ENCODE measurements at regions not wholly inside any gene's neighbourhood (a gene's known extent, or its start where the extent isn't known, plus 50 kb on each side); places are given as distances from the start of the nearest gene placed in this dataset.

- Histone ChIP-seq H3K4me2 (ENCODE audit: insufficient read depth, low read length) (no peak overlapping the region), H3K4me1 (replicated peaks in 1 of 2; ENCODE audit: control insufficient read depth in 2 of 2, insufficient read depth in 2 of 2, low read length in 2 of 2) (no peaks in the 10 kb centered on the region), H2AFZ (ENCODE audit: low read depth, low read length) (no peak overlapping the region), H3K4me3 (no peak overlapping the region), H3K36me3 (ENCODE audit: control insufficient read depth, insufficient read depth, low read length) (no peaks in the 10 kb centered on the region), H4K20me1 (replicated peaks; ENCODE audit: control insufficient read depth, insufficient read depth, low read length) (no peaks in the 10 kb centered on the region; the same call in 1 of the 2 replicates), H3K9me3 (replicated peaks; ENCODE audit: control insufficient read depth, insufficient read depth, low read depth, low read length) (no peaks in the 10 kb centered on the region), H3K27me3 (ENCODE audit: control insufficient read depth in 2 of 2, insufficient read depth in 2 of 2, low read length in 2 of 2) (peaks cover 0 to 36% of the 10 kb centered on the region in 2 experiments; a peak in 2 of 5 replicates), H3K27ac (ENCODE audit: extremely low read depth, low read depth, low read length) (no peak overlapping the region), H3K9ac (ENCODE audit: insufficient read depth in 1 of 2, low read depth in 2 of 2, low read length in 2 of 2) (no peak overlapping the region), H3K79me2 (ENCODE audit: control insufficient read depth, insufficient read depth, low read length) (no peaks in the 10 kb centered on the region), H3K9me1 (ENCODE audit: control insufficient read depth, insufficient read depth, low read length) (no peaks in the 10 kb centered on the region)
- no peak for FAIRE-seq
- BruUV-seq (replicated peaks) = no TSS peak
- 3% methylated on average over 18 of the region's 22 CpGs for WGBS (ENCODE audit: insufficient coverage, low coverage, missing lambda C conversion rate)
- intact Hi-C loops (cut with micrococcal nuclease) (no loop called here), in situ Hi-C loops (cut with MboI) (no loop called here)
- CTCF ChIA-PET (ENCODE audit: low intra/inter-chr PET ratio) = no interaction called here
- ATAC-seq = no peak
- POLR2A ChIA-PET = no interaction called here
- DNase-seq (ENCODE audit: extremely low read depth in 1 of 4, low spot score in 3 of 4) = no peak
- no peak for TF ChIP-seq KLF13 (tag; IDR thresholded peaks at IDR 0.05; ENCODE audit: borderline replicate concordance, low read depth)
- no peak for TF ChIP-seq ZNF785 (CRISPR knock-in tag; IDR thresholded peaks at IDR 0.05)
- TF ChIP-seq CTCFL (IDR thresholded peaks at IDR 0.05; ENCODE audit: borderline replicate concordance, insufficient read depth, low read depth, low read length, poor library complexity, severe bottlenecking) = no peak
- no peak for TF ChIP-seq IRF9 (tag; IDR thresholded peaks at IDR 0.05)
- no peak for TF ChIP-seq HDAC2 (IDR thresholded peaks at IDR 0.05)
- TF ChIP-seq MNT (conservative IDR thresholded peaks at IDR 0.05) = no peak
- TF ChIP-seq MITF (IDR thresholded peaks at IDR 0.05) = no peak
- TF ChIP-seq ZNF408 (CRISPR knock-in tag; IDR thresholded peaks at IDR 0.05; ENCODE audit: low read depth) = no peak
- TF ChIP-seq NFXL1 (CRISPR knock-in tag; IDR thresholded peaks at IDR 0.05) = no peak
- TF ChIP-seq ZNF143 (CRISPR knock-in tag; IDR thresholded peaks at IDR 0.05) = no peak
- TF ChIP-seq CBX8 (IDR thresholded peaks at IDR 0.05; ENCODE audit: borderline replicate concordance, extremely low read depth, low read depth, low read length, poor library complexity, severe bottlenecking) = no peak
- TF ChIP-seq THRAP3 (IDR thresholded peaks at IDR 0.05; ENCODE audit: borderline replicate concordance) = no peak
- no peak for TF ChIP-seq SREBF1 (IDR thresholded peaks at IDR 0.05; ENCODE audit: borderline replicate concordance, low read depth, low read length)
Observed at GRCh38 chr2:239750929-239751678, 274.0 kb downstream of the NDUFA10 start.
